GM19239 (cell line): ENCODE measurements at regions not wholly inside any gene's neighbourhood (a gene's known extent, or its start where the extent isn't known, plus 50 kb on each side); places are given as distances from the start of the nearest gene placed in this dataset.
"Not testable (repeated sequence)": the region's sequence is repeated elsewhere in the genome, so short reads cannot be mapped to it uniquely, and the experiment has no call there.

Source experiments
- DNase-seq: peaks from one replicate; pipeline ENCODE4 v3.0.0; 2011; ENCODE audit warnings: low spot score; ENCODE audit not compliant: insufficient read length
- FAIRE-seq: peaks from 2 replicates; lab custom pipeline; 2011; peaks lifted over from hg19 to GRCh38; lab: Jason Lieb, UNC

DNA sequence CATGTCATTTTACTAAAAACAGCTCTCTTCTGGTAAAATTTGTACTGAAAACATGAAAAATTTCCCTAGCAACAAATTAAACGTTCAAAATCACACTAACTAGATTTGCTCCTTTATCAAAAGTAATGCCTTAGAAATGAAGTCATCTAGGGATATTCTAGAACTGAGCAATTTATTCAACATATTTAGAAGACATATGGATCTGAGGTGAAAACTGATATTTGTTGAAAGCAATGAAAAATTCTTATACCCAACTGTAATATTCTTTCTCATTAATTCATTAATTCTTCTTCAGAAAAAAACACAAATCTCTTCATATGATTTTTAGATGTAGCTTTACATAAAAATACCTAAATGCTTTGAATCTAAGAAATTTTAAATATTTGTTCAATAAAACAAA lies 604.9 kb downstream of the NR2F1-AS1 start:
- DNase-seq (no peak), FAIRE-seq (no peak)

DNA sequence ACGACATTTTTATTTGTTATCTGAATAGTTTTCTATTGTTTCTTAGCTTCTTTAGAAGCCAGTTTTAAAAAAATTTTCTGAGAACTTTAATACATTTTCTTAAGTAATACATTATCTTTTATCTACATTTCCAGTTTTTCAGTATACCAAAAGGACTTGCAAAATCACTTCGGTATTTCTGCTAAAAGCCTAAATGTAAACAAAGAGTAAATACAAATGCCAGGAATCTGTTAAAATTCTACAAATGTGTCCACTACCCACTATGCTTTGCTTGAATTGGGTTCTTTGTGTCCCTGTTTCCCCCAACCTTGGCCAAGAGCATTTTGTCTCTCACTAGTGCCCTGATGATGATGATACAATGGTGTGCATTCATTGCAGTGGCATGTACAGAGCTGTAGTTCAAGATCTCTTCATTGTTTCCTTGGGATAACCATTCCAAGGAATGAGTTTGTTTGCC lies 611.2 kb downstream of the NR2F1-AS1 start:
- FAIRE-seq = no peak
- no peak for DNase-seq

DNA sequence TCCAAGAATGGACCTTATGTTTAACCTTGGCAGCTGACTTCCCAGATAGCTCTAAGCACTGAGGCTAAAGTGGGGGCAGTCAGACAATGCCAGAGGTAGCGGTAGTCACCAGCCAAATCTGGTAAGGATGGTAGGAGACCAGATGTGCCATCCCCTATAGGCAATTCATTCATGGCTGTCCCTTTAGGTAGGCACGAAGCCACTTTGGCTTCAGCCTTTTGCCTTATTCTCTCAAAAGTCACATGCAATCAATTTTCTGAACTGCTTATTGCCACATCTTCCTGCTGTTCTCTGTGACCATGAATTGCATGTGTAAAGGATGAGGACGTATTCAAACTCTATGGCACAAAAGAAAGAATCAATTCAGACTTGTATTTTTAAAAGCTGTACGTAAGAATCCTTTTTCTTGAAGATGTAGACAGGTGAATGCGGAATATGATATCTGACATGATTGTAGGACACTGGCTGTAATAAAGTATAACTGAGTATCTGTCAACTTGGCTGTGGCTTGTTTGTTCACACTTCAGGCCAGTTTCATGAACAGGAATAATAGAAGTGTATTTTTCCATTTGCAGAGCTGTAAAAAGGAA lies 611.7 kb downstream of the NR2F1-AS1 start:
- no peak for DNase-seq
- FAIRE-seq = no peak

DNA sequence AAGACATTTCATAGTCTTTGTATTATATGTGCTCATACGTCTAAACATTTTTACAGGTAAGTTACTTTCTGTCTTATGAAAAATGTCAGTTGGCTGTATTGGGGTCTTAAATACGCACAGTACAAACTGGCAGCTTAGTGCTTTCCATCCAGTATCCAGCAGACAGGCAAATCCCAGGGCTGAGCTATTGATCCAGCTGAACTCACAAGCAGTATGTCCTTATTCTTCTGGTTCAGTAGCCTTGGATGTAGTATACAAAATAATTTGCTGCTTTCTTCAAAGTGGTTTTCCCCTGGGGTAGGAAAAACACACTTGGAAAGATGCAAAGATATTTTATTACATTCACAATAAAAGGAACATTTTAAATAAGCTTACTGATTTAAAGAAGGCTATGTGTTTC lies 617.2 kb downstream of the NR2F1-AS1 start:
- no peak for DNase-seq
- FAIRE-seq = no peak

DNA sequence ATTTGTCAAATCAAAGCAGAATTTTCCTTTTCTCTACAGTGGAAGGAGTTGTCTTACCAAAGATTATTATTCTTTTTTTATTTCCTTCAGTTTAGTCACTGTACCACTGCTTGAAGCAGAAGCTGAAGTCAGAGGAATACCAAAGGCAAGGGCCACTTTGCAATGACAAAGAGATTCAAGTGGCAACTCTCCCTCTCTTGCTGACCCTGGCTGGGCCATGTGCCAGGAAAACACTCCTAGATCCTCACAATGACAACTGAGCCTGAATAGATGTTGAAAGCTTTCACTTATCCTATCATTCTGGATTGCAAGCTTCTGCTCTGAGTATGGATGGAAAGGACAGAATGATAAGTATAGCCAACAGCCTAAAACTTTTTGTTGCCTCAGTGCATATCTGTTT lies 618.3 kb downstream of the NR2F1-AS1 start:
- FAIRE-seq (no peak), DNase-seq (no peak)

DNA sequence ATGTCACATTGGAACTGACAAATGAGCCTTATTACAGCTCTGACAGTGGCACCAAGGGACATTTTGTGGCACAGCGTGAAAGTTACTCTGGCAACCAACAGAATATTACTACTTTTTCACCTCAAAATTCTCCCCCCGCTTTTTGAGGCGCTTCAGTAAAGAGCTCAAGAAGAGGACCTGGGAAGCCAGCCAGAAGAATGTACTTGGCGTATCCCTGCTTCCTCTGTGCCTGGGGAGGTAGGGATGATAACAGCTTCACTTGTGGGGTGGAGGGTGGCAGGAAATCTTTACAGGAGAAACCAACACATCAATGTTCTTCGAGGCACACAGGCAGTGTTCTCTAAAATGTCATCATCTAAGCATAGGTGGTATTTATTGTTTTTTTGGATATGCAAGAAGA lies 624.1 kb downstream of the NR2F1-AS1 start:
- FAIRE-seq (no peak), DNase-seq (no peak)

DNA sequence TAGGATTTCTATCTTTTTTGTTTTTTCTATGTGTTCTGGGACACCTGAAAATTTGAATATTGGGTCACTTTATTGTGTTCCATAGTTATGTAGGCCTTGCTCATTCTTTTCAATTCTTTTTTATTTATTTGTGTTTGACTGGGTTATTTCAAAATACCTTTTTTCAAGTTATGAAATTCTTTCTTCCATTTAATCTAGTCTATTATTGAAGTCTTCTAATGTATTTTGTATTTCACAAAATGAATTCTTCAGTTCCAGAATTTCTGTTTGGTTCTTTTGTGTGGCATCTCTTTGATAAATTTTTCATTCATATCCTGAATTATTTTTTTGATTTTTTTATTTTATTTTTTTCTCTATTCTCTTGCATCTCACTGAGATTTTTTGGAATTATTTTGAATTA lies 628.8 kb downstream of the NR2F1-AS1 start:
- no peak for FAIRE-seq
- no peak for DNase-seq

DNA sequence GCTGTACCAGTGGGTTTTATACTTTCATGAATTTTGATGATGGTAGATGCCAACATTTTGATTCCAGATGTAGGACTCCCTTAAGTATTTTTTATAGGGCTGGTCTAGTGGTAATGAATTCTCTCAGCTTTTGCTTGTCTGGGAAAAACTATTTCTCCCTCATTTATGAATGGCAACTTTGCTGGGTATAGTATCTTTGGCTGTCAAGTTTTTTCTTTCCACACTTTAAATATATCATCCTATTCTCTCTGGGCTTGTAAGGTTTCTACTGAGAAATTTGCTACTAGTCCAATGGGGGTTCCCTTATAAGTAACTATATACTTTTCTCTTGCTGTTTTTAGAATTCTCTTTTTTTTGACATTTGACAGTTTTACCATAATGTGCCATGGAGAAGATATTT lies 629.3 kb downstream of the NR2F1-AS1 start:
- FAIRE-seq = no peak

DNA sequence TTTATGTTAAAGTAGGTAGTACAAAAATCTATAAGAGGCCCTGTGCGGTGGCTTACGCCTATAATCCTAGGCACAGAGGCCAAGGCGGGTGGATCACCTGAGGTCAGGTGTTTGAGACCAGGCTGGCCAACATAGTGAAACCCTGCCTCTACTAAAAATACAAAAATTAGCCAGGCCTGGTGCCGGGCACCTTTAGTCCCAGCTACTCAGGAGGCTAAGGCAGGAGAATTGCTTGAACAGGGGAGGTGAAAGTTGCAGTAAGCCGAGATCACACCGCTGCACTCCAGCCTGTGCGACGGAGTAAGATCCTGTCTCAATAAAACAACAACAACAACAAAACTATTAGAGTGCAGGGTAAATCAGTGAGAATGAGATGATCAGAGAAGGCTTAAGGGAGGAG lies 634.5 kb downstream of the NR2F1-AS1 start:
- no peak for FAIRE-seq
- no peak for DNase-seq

More for the DNA sequence above, 629.3 kb downstream of the NR2F1-AS1 start:
- no peak for DNase-seq

DNA sequence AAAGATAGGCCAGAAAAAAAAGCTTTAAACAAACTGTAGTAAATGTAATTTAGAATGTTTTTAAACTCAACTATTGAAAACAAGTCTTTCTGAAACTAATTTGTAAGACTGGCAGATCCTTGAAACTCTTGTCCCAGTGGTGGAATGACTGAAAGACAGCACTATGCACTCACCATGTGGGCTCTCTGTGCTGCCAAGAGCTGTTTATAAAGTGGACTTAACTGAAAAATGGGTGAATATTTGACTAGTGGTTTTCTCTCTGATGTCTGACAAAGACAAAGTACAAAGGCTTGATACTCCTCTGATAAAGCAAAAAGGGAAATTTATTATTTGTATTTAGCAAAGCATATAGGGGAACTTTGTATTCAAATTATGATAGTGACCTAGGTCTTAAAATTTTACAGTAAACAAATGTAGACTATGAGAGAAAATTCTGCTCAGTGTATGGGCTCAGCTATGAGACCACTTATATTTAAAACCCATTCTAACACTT lies 635.4 kb downstream of the NR2F1-AS1 start:
- DNase-seq (no peak), FAIRE-seq (no peak)

DNA sequence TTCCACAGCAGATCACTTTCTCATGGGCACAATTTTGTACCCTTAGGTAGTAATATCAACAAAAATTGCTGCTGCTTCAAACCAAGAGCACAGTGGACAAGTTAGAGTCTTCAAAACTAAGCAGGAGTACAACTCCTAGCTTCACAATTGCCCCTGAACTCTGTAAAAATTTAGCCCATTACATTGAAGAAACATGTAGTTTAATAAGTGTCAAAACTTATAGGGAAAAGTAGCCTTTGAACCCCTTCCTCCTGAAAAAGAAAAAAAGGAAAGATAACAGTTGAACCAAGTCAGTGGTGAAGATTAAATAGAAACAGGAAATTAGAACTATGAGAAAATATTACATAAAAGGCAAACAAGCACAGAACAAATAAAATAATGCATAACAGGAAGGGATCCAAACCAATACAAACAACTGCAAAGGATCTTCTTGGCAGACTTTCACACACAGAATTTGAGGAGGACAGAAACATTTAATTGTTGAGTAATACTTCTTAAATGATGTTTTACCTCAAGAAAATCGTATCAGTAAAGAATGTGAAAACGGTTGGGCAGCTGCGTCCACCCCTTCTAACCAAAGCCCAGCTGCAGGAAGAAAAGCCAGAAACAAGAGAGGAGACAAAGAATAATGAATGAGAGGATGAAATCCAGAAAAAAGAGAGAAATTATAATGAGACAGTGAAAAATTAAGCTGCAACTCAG lies 636.0 kb downstream of the NR2F1-AS1 start:
- DNase-seq (no peak), FAIRE-seq (no peak)

DNA sequence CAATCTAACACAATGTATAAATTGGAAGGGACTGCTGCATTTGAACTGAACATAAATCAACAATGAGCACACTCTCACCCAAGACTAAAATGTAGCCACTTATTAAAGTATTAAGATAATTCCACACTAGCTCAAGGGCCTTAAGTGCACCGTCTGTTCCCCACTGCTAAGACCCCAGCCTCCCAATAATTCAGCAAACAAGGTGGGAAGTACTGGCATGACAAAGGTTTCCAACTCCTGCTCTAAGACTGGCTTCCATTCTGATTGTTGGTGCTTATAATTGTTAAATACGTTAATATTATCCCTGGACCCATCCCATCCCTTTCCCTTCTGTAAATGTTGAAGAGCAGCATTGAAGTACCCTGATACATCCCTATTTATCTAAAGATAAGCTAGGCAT lies 636.7 kb downstream of the NR2F1-AS1 start:
- FAIRE-seq (no peak), DNase-seq (no peak)

DNA sequence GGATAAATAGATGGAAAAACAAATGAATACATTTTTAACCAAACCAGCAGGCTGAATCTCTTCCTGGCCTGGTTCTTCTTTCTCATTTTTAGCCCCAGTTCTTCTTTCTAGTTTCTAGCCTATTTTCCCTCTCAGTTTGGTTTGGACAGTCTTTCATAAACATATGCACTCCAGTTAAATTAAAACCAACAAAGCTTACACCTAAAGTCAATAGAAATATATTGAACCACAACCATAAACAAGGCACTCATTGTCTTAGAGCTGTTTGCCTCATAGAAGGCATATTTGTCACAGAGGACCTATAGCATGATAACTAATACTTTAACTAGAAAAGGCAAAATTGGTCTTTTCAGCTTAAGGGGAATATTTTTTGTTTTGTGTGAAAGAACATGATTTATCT lies 638.3 kb downstream of the NR2F1-AS1 start:
- no peak for DNase-seq

DNA sequence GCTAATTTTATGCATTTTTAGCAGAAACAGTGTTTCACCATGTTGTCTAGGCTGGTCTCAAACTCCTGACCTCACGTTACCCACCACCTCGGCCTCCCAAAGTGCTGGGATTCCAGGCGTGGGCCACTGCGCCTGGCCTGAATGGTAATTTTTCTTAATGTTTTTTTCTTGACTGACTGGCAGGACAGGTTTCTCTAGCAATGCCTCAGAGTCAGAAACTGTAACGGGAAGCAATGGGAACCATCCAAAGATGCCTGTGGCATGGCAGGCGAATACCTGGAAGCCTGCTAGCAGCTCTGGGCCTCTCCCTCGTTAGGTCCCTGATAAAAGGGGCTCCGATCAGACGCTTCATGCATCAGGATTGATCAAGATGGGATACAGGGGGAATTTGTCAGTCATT lies 639.2 kb downstream of the NR2F1-AS1 start:
- FAIRE-seq = no peak
- no peak for DNase-seq

More for the DNA sequence above, 638.3 kb downstream of the NR2F1-AS1 start:
- FAIRE-seq = no peak

DNA sequence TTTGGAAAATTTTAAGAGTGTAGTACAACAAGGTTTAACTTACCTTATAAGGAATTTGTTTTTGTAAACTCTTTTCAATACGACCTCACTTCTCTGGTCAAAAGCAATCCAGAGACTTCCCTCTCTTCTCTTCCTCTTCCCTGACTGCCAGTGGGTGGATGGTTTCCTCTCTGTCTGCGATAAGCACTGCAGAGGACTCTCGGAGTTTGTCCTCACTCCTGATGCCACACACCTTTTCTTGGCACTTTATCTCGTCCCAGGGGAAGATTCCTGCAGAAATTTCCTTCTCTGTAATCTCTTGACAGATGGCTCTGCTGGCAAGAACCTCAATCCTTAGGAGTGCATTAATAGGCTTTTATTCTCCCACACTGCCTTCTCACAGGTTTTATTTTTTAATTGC lies 641.6 kb downstream of the NR2F1-AS1 start:
- no peak for FAIRE-seq
- no peak for DNase-seq

DNA sequence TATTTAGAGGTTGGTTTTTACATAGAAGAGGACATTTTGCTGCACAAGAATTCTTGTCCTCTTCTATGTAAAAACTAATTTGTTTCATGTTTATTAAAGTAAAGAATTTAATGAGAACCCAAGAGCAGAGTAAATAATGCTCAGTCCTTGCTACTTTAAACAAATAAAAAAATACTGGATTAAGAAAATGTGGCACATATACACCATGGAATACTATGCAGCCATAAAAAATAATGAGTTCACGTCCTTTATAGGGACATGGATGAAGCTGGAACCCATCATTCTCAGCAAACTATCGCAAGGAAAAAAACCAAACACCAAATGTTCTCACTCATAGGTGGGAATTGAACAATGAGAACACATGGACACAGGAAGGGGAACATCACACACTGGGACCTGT lies 643.6 kb downstream of the NR2F1-AS1 start:
- FAIRE-seq, DNase-seq: not testable (repeated sequence)

DNA sequence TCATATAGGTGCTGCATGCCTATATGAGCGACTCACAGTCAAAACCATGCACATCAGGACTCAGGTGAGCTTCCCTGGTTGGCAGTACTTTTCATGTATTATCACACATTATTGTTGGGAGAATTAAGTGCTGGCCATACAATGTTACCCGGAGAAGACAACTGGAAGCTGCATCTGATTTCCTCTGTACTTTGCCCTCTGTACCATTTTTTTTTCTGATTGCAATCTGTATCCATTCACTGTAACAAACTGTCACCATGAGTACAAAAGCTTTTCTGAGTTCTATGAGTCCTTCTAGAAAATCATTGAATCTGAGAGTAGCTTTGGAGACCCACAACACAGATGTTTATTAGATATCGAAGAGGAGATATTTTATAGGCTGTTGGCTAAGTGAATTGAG lies 651.0 kb downstream of the NR2F1-AS1 start:
- DNase-seq (no peak), FAIRE-seq (no peak)

DNA sequence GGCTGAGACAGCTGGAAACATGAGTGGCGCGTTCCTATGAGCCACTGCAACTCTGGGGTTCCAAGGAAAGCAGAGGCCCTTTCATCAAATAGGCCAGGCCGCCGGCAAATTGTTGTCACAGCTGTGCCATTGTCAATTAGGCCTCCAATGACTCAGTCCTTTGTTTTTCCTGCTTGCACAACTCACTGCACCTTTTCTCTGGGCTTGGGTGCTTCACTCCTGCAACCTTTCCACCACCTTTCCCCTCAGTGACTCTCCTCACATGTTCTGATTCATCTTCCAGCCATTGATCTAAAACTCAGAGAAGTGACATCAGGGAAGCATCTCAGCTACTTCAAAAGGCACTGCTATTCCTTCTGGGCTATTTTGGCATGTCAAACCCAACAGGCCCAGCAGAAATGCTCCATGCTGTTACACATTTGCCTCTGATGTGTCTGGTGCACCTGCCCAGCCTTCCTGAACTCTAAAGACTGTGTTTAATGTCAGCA lies 653.7 kb downstream of the NR2F1-AS1 start:
- no peak for FAIRE-seq
- DNase-seq = no peak

DNA sequence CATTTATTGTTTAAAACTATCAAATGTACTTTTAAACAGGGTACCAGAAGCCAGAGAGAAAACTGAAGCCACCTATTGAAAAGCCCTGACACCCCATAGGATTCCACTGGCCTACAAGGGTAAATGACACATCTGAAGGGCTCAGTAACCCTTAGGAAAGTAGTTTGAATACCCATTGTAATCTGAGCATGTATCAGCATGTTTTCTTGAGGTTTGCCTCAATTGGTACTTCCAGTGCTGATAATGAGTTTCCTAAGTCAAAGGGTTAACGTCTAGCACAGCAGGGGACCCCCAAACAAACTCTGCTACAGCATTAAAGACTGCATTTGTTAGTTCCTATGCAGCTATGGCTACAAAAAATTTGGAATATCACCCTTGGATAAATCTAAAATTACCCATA lies 657.1 kb downstream of the NR2F1-AS1 start:
- DNase-seq (no peak), FAIRE-seq (no peak)

DNA sequence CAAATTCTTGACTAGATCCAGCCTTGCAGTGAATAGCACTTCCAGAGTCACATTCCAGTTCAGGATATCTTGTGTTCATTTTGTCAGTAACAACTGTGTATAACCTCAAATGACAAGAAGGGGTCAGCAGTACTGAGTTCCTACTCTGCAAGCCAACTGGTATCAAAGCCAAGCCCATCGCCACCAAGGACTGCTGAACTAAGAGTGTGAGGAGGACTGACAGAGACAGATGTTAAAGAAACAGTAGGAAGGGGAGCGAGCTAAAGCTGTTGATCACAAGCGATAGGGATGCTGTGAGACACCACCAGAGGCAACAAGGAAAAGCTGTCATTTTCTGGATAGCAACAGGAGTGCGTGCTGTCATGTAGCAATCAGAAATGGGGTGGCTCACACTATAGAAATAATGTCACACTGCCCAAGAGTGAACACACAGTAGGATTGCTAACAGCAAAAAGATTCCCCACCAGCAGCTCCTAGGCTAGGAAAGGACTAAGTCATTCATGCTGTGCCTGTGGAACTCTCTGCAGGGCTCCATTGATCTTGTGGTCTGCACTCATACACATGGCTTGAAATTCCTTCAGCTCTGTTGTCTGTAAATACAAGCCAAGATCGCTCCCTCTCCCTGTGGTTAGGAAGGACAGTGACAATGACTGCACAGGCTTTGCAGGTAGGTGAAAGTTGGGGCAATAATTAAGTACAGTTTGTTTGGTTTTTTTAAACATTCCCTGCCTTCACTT lies 658.6 kb downstream of the NR2F1-AS1 start:
- FAIRE-seq (no peak), DNase-seq (no peak)

DNA sequence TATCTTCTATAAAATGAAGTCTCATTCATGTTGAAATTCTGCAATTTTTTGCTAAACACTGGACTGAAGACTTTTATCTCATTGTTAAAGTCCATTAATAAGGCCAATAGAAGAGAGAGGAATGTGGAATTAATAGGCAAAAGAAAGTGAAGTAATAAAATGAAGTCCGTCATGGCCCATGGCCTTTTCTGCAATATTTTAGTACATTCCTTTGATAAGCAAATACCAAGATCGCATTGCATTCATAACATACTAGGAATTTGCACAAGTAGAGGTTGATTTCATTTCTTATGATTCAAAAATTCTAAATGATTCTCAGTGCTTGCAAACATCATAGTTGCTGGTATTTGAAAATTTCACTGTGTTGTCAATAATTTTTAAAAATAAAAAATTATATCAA lies 664.0 kb downstream of the NR2F1-AS1 start:
- no peak for DNase-seq
- no peak for FAIRE-seq
